GM12874 (cell line): ENCODE measurements at regions not wholly inside any gene's neighbourhood (a gene's known extent, or its start where the extent isn't known, plus 50 kb on each side); places are given as distances from the start of the nearest gene placed in this dataset.

Experiments
- CTCF ChIP-seq: IDR thresholded peaks from 2 replicates; pipeline ENCODE4 v1.5.1; 2011; ENCODE audit warnings: low read depth, mild to moderate bottlenecking, control low read depth, low read length, moderate library complexity; ENCODE audit not compliant: insufficient read depth

GRCh38 chr6:168887621-168888020 lies 366.0 kb downstream of the THBS2 start:
- TF ChIP-seq CTCF = no peak

GRCh38 chr6:168886964-168887363 lies 366.7 kb downstream of the THBS2 start:
- TF ChIP-seq CTCF = no peak

- TF ChIP-seq CTCF = no peak
Observed at GRCh38 chr6:168885751-168886742, 367.6 kb downstream of the THBS2 start.

- no peak for TF ChIP-seq CTCF
Observed at GRCh38 chr6:168885196-168885595, 368.4 kb downstream of the THBS2 start.

- peak; percentile 33; the same call in 1 of the 2 replicates for TF ChIP-seq CTCF
Observed at GRCh38 chr6:168884646-168885086, 369.0 kb downstream of the THBS2 start.

GRCh38 chr6:168884050-168884645 lies 369.5 kb downstream of the THBS2 start:
- no peak for TF ChIP-seq CTCF

- no peak for TF ChIP-seq CTCF
Observed at GRCh38 chr6:168883410-168884049, 370.1 kb downstream of the THBS2 start.
